PC-9 (cell line): ENCODE measurements at regions not wholly inside any gene's neighbourhood (a gene's known extent, or its start where the extent isn't known, plus 50 kb on each side); places are given as distances from the start of the nearest gene placed in this dataset.
"Not testable (repeated sequence)": the region's sequence is repeated elsewhere in the genome, so short reads cannot be mapped to it uniquely, and the experiment has no call there.

Experiments used
- BruUV-seq: library from RNA; stranded (reverse); fragments of 400-500 nt; replicated peaks from 2 replicates; lab custom pipeline; 2021; lab: Mats Ljungman, UMichigan
- CTCF ChIA-PET: fragments of 300-600 bp; sonication (Branson Sonifier 250); formaldehyde crosslinking; loops from one replicate; lab custom pipeline; 2022; ENCODE audit warnings: antibody characterized with exemption; lab: Charles Lee
- POLR2A ChIA-PET: fragments of 300-600 bp; sonication (Branson Sonifier 250); formaldehyde crosslinking; loops from one replicate; lab custom pipeline; 2022; ENCODE audit warnings: antibody characterized with exemption; ENCODE audit not compliant: unreplicated experiment; lab: Charles Lee
- DNase-seq, 2 experiments: peaks; one replicate each; pipeline versions ENCODE4 v3.0.0 to v3.0.0-alpha.2; 2015 to 2022; ENCODE audit warnings: mixed read lengths in 1 of 2
- H2AFZ ChIP-seq: fragments of 200-600 bp; sonication (generic); 2 replicates; pipeline ENCODE4 v1.8.1; 2017; ENCODE audit warnings: antibody characterized with exemption
- H3F3A ChIP-seq: fragments of 200-600 bp; sonication (generic); 2 replicates; pipeline ENCODE4 v1.8.1; 2017; ENCODE audit warnings: antibody characterized with exemption, mild to moderate bottlenecking, low read depth; ENCODE audit not compliant: insufficient read depth
- H3K27ac ChIP-seq: fragments of 200-600 bp; sonication (generic); 2 replicates; pipeline ENCODE4 v1.6.1; 2016; ENCODE audit warnings: mixed run types
- H3K27me3 ChIP-seq: fragments of 200-600 bp; sonication (generic); 2 replicates; pipeline ENCODE4 v1.6.1; 2016; ENCODE audit warnings: low read depth, mixed run types; ENCODE audit not compliant: insufficient read depth
- H3K36me3 ChIP-seq: fragments of 200-600 bp; sonication (generic); 2 replicates; pipeline ENCODE4 v1.6.1; 2016; ENCODE audit warnings: low read depth, mixed run types
- H3K4me1 ChIP-seq: fragments of 200-600 bp; sonication (generic); replicated peaks from 2 replicates; pipeline ENCODE4 v1.6.1; 2016; ENCODE audit warnings: mixed run types; ENCODE audit not compliant: insufficient read depth
- H3K4me2 ChIP-seq: fragments of 200-600 bp; sonication (generic); 2 replicates; pipeline ENCODE4 v1.6.1; 2017; ENCODE audit warnings: mixed run types
- H3K4me3 ChIP-seq: fragments of 200-600 bp; sonication (generic); 2 replicates; pipeline ENCODE4 v1.6.1; 2016; ENCODE audit warnings: mixed run types
- H3K79me2 ChIP-seq: fragments of 200-600 bp; sonication (generic); 2 replicates; pipeline ENCODE4 v1.6.1; 2017; ENCODE audit warnings: low read depth, mixed run types
- H3K9me2 ChIP-seq: fragments of 200-600 bp; sonication (generic); 2 replicates; pipeline ENCODE4 v1.8.1; 2017; ENCODE audit warnings: mild to moderate bottlenecking; ENCODE audit not compliant: insufficient read depth
- H3K9me3 ChIP-seq: fragments of 200-600 bp; sonication (generic); 2 replicates; pipeline ENCODE4 v1.8.1; 2016; ENCODE audit warnings: low read depth; ENCODE audit not compliant: insufficient read depth
- H4K20me1 ChIP-seq: fragments of 200-600 bp; sonication (generic); 2 replicates; pipeline ENCODE4 v1.8.1; 2017; ENCODE audit not compliant: insufficient read depth
- CTCF ChIP-seq: fragments of 200-600 bp; sonication (generic); conservative IDR thresholded peaks from 2 replicates; pipeline ENCODE4 v1.6.1; 2017; ENCODE audit warnings: mixed run types, antibody characterized with exemption, mild to moderate bottlenecking, moderate library complexity
- EZH2 ChIP-seq: fragments of 200-600 bp; sonication (generic); IDR thresholded peaks from 2 replicates; pipeline ENCODE4 v1.8.0; 2017; ENCODE audit warnings: antibody characterized with exemption, low read depth
- intact Hi-C: fragments of 100-400 bp; cut with micrococcal nuclease; formaldehyde crosslinking; loops from one replicate; pipeline ENCODE4 v1.10.0; 2022; ENCODE audit not compliant: unreplicated experiment

- Histone ChIP-seq H3K9me3 (no peaks in the 10 kb centered on the region), H3K27ac (no peak overlapping the region), H3F3A (no peaks in the 10 kb centered on the region), H3K4me2 (no peak overlapping the region), H3K9me2 (no peaks in the 10 kb centered on the region), H3K4me1 (no peaks in the 10 kb centered on the region), H2AFZ (no peak overlapping the region), H3K4me3 (no peak overlapping the region), H3K36me3 (no peaks in the 10 kb centered on the region), H4K20me1 (no peaks in the 10 kb centered on the region), H3K79me2 (no peaks in the 10 kb centered on the region), H3K27me3 (no peaks in the 10 kb centered on the region)
- TF ChIP-seq CTCF (no peak), EZH2 (no peak)
- POLR2A ChIA-PET, result no interaction called here
- no peak for DNase-seq
- CTCF ChIA-PET, result no interaction called here
- no TSS peak for BruUV-seq
- intact Hi-C loops, result no loop called here
These were observed 420.7 kb downstream of the NPIPA8 start for GRCh38 chr16:17915791-17916190.

- no peaks in the 10 kb centered on the region for H3F3A ChIP-seq
- no peak overlapping the region for H3K4me2 ChIP-seq
- no peaks in the 10 kb centered on the region for H3K36me3 ChIP-seq
- CTCF ChIA-PET, result no interaction called here
- no peaks in the 10 kb centered on the region for H3K9me2 ChIP-seq
- no peak for DNase-seq
- no peak overlapping the region for H3K4me3 ChIP-seq
- no peaks in the 10 kb centered on the region for H3K9me3 ChIP-seq
- intact Hi-C loops, result no loop called here
- H4K20me1 ChIP-seq, result no peaks in the 10 kb centered on the region
- TF ChIP-seq EZH2 (no peak), CTCF (no peak)
- H3K27me3 ChIP-seq, result no peaks in the 10 kb centered on the region
- H3K4me1 ChIP-seq, result no peaks in the 10 kb centered on the region
- H3K27ac ChIP-seq, result no peak overlapping the region
- H3K79me2 ChIP-seq, result no peaks in the 10 kb centered on the region
- POLR2A ChIA-PET, result no interaction called here
- no TSS peak for BruUV-seq
- no peak overlapping the region for H2AFZ ChIP-seq
These were observed 422.4 kb downstream of the NPIPA8 start for GRCh38 chr16:17914168-17914567.

- H4K20me1 ChIP-seq, H3K4me2 ChIP-seq, H3F3A ChIP-seq, H3K27me3 ChIP-seq, H3K27ac ChIP-seq, H2AFZ ChIP-seq, H3K4me3 ChIP-seq, POLR2A ChIA-PET, DNase-seq, H3K9me2 ChIP-seq, H3K4me1 ChIP-seq, H3K9me3 ChIP-seq, H3K36me3 ChIP-seq, intact Hi-C loops, BruUV-seq, H3K79me2 ChIP-seq, CTCF ChIA-PET: not testable (repeated sequence)
These were observed 425.0 kb downstream of the NPIPA8 start for GRCh38 chr16:17911578-17911977.

- H3K9me3 ChIP-seq, H4K20me1 ChIP-seq, intact Hi-C loops, DNase-seq, H3F3A ChIP-seq, H3K4me1 ChIP-seq, H3K27ac ChIP-seq, POLR2A ChIA-PET, H3K4me2 ChIP-seq, H3K9me2 ChIP-seq, H2AFZ ChIP-seq, H3K27me3 ChIP-seq, BruUV-seq, H3K79me2 ChIP-seq, H3K4me3 ChIP-seq, H3K36me3 ChIP-seq, CTCF ChIA-PET: not testable (repeated sequence)
These were observed 429.9 kb downstream of the NPIPA8 start for GRCh38 chr16:17906626-17907025.
